Adrenal gland (tissue), 5 donors: ENCODE measurements at regions not wholly inside any gene's neighbourhood (a gene's known extent, or its start where the extent isn't known, plus 50 kb on each side); places are given as distances from the start of the nearest gene placed in this dataset.
"Not testable (repeated sequence)": the region's sequence is repeated elsewhere in the genome, so short reads cannot be mapped to it uniquely, and the experiment has no call there.

Experiments
- CTCF ChIP-seq, 6 experiments: fragments of 450-650 bp in 4 of 6; fragments of 200-600 bp in 2 of 6; sonication (generic) in 1 of 6; IDR thresholded peaks; 1 replicate in 5 of 6; 2 replicates in 1 of 6; pipeline versions ENCODE4 v1.5.1 to v1.8.0; 2016 to 2021; ENCODE audit warnings: antibody characterized with exemption in 6 of 6, mild to moderate bottlenecking in 2 of 6, moderate library complexity in 1 of 6
- POLR2A ChIP-seq, 2 donors: fragments of 450-650 bp; IDR thresholded peaks; one replicate each; pipeline ENCODE4 v1.6.1; 2017; ENCODE audit warnings: antibody characterized with exemption in 2 of 2, mild to moderate bottlenecking in 2 of 2, moderate library complexity in 1 of 2
- donor health status: DM: no; HTN: no; CAD: no.

DNA sequence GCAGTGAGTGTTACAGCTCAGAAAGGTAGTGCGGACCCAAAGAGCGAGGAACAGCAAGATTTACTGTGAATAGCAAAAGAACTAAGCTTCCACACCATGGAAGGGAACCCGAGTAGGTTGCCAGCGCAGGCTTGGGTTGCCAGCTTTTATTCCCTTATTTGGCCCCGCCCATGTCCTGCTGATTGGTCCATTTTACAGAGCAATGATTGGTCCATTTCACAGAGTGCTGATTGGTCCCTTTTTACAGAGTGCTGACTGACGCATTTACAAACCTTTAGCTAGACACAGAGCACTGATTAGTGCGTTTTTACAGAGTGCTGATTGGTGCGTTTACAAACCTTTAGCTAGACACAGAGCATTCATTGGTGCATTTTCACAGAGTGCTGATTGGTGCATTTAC lies 1030.7 kb downstream of the EPHA7 start:
- not testable (repeated sequence) for TF ChIP-seq CTCF, POLR2A (IDR thresholded peaks at IDR 0.05)
